SU-DHL-6 (cell line): ENCODE measurements at regions not wholly inside any gene's neighbourhood (a gene's known extent, or its start where the extent isn't known, plus 50 kb on each side); places are given as distances from the start of the nearest gene placed in this dataset.

Source experiments
- CTCF ChIP-seq: fragments of 200-600 bp; sonication (generic); IDR thresholded peaks from one replicate; pipeline ENCODE4 v1.5.1; 2017; ENCODE audit warnings: antibody characterized with exemption, mild to moderate bottlenecking, low read length, moderate library complexity; ENCODE audit not compliant: insufficient read depth, poor library complexity, severe bottlenecking
- EZH2phosphoT487 ChIP-seq: fragments of 200-600 bp; sonication (generic), shearing (Covaris generic); conservative IDR thresholded peaks from 2 replicates; pipeline ENCODE4 v1.6.1; 2018; ENCODE audit warnings: mild to moderate bottlenecking, antibody characterized with exemption, low read length, moderate library complexity, mixed read lengths

GRCh38 chr1:74969566-74970135 lies 164.5 kb upstream of the LHX8 start:
- TF ChIP-seq CTCF: no peak
- TF ChIP-seq EZH2phosphoT487: no peak
